IMR-90 (cell line): ENCODE measurements at regions not wholly inside any gene's neighbourhood (a gene's known extent, or its start where the extent isn't known, plus 50 kb on each side); places are given as distances from the start of the nearest gene placed in this dataset.

ENCODE experiments used
- ATAC-seq: fragments of 200-7000 bp; cut with Tn5 transposase; 2 replicates; pipeline ENCODE4 v1.9.1; 2020; ENCODE audit warnings: low read depth, mild to moderate bottlenecking, moderate library complexity
- BruUV-seq: library from RNA; stranded (reverse); fragments of 400-500 nt; replicated peaks from 2 replicates; lab custom pipeline; 2021; lab: Mats Ljungman, UMichigan
- CTCF ChIA-PET: fragments of 300-600 bp; formaldehyde crosslinking; extraction: SDS; loops from one replicate; lab custom pipeline; 2021; ENCODE audit warnings: antibody characterized with exemption; lab: Yijun Ruan, JAX
- POLR2A ChIA-PET: fragments of 300-600 bp; sonication (Branson Sonifier 250); formaldehyde crosslinking; loops from one replicate; lab custom pipeline; 2022; ENCODE audit warnings: antibody characterized with exemption; ENCODE audit not compliant: unreplicated experiment; lab: Charles Lee
- DNase-seq: peaks from one replicate; pipeline ENCODE4 v3.0.0; 2013
- H2AFZ ChIP-seq: replicated peaks from 2 replicates; pipeline ENCODE3; 2013; ENCODE audit warnings: low read length, mild to moderate bottlenecking; ENCODE audit not compliant: poor library complexity
- H2AK5ac ChIP-seq: 2 replicates; pipeline ENCODE4 v1.6.1; 2013; ENCODE audit warnings: low read depth, low read length, inconsistent platforms
- H2AK9ac ChIP-seq: replicated peaks from 2 replicates; pipeline ENCODE3; 2013; ENCODE audit warnings: mild to moderate bottlenecking, low read depth, low read length, moderate library complexity; ENCODE audit not compliant: poor library complexity
- H2BK120ac ChIP-seq: 2 replicates; pipeline ENCODE4 v1.6.1; 2013; ENCODE audit warnings: low read depth, low read length, inconsistent platforms
- H2BK15ac ChIP-seq: 3 replicates; pipeline ENCODE4 v1.6.1; 2013; ENCODE audit warnings: low read depth, low read length, inconsistent platforms
- H2BK20ac ChIP-seq: 2 replicates; pipeline ENCODE4 v1.6.1; 2013; ENCODE audit warnings: low read depth, mild to moderate bottlenecking, inconsistent platforms, low read length, moderate library complexity
- H2BK5ac ChIP-seq: 2 replicates; pipeline ENCODE4 v1.6.1; 2013; ENCODE audit warnings: mild to moderate bottlenecking, low read depth, low read length, inconsistent platforms; ENCODE audit not compliant: poor library complexity, severe bottlenecking
- H3K14ac ChIP-seq: replicated peaks from 2 replicates; pipeline ENCODE4 v1.6.1; 2013; ENCODE audit warnings: low read depth, low read length, inconsistent platforms
- H3K18ac ChIP-seq: 2 replicates; pipeline ENCODE4 v1.6.1; 2013; ENCODE audit warnings: low read depth, low read length, control low read depth
- H3K23ac ChIP-seq: 2 replicates; pipeline ENCODE4 v1.6.1; 2013; ENCODE audit warnings: low read depth, low read length, inconsistent platforms
- H3K27ac ChIP-seq: 2 replicates; pipeline ENCODE4 v1.5.1; 2013; ENCODE audit warnings: mild to moderate bottlenecking, control low read depth, low read length; ENCODE audit not compliant: insufficient read depth
- H3K27me3 ChIP-seq: 2 replicates; pipeline ENCODE4 v1.6.1; 2013; ENCODE audit warnings: low read length; ENCODE audit not compliant: control insufficient read depth, insufficient read depth
- H3K36me3 ChIP-seq: 2 replicates; pipeline ENCODE4 v1.6.1; 2013; ENCODE audit warnings: low read length, mixed read lengths; ENCODE audit not compliant: control insufficient read depth, insufficient read depth
- H3K4ac ChIP-seq: 2 replicates; pipeline ENCODE4 v1.6.1; 2013; ENCODE audit warnings: low read depth, low read length, inconsistent platforms
- H3K4me1 ChIP-seq: 2 replicates; pipeline ENCODE4 v1.6.1; 2013; ENCODE audit warnings: low read length, mixed read lengths; ENCODE audit not compliant: control insufficient read depth, insufficient read depth
- H3K4me2 ChIP-seq: 2 replicates; pipeline ENCODE4 v1.6.1; 2013; ENCODE audit warnings: low read depth, mild to moderate bottlenecking, control low read depth, low read length, moderate library complexity
- H3K4me3 ChIP-seq: 2 replicates; pipeline ENCODE4 v1.5.1; 2013; ENCODE audit warnings: low read depth, mild to moderate bottlenecking, control low read depth, low read length, moderate library complexity; ENCODE audit not compliant: insufficient read depth
- H3K56ac ChIP-seq: 2 replicates; pipeline ENCODE4 v1.6.1; 2013; ENCODE audit warnings: low read length, inconsistent platforms; ENCODE audit not compliant: insufficient read depth; ENCODE audit errors: extremely low read depth
- H3K79me1 ChIP-seq, 2 experiments: 2 replicates each; pipeline ENCODE4 v1.6.1; 2013; ENCODE audit warnings: low read length in 2 of 2, inconsistent platforms in 1 of 2, low read depth in 1 of 2
- H3K9ac ChIP-seq: 2 replicates; pipeline ENCODE4 v1.6.1; 2013; ENCODE audit warnings: low read depth, low read length, control low read depth
- H3K9me1 ChIP-seq: 2 replicates; pipeline ENCODE4 v1.6.1; 2013; ENCODE audit warnings: low read length, inconsistent platforms; ENCODE audit not compliant: insufficient read depth
- H3K9me3 ChIP-seq: 2 replicates; pipeline ENCODE4 v1.6.1; 2013; ENCODE audit warnings: low read length; ENCODE audit not compliant: control insufficient read depth, insufficient read depth
- H4K20me1 ChIP-seq: 2 replicates; pipeline ENCODE4 v1.6.1; 2013; ENCODE audit warnings: low read length, inconsistent platforms; ENCODE audit not compliant: insufficient read depth
- H4K5ac ChIP-seq: 2 replicates; pipeline ENCODE4 v1.6.1; 2013; ENCODE audit warnings: mild to moderate bottlenecking, low read depth, low read length, control low read depth
- H4K8ac ChIP-seq, 2 experiments: 2 replicates each; pipeline ENCODE4 v1.6.1; 2013; ENCODE audit warnings: low read depth in 2 of 2, low read length in 2 of 2, control low read depth in 1 of 2, inconsistent platforms in 1 of 2
- H4K91ac ChIP-seq: 2 replicates; pipeline ENCODE4 v1.6.1; 2013; ENCODE audit warnings: low read depth, low read length, inconsistent platforms; ENCODE audit not compliant: insufficient read depth
- BHLHE40 ChIP-seq: fragments of 150-350 bp; IDR thresholded peaks from 2 replicates; pipeline ENCODE4 v1.6.1; 2016; ENCODE audit warnings: mild to moderate bottlenecking, low read depth, low read length
- FOS ChIP-seq: fragments of 150-350 bp; IDR thresholded peaks from 2 replicates; pipeline ENCODE4 v1.6.1; 2016; ENCODE audit warnings: low read depth, low read length
- MAFK ChIP-seq: IDR thresholded peaks from 2 replicates; pipeline ENCODE4 v1.6.1; 2012; ENCODE audit warnings: low read depth, low read length, improper control_type of control experiment
- MAZ ChIP-seq: IDR thresholded peaks from 2 replicates; pipeline ENCODE4 v1.6.1; 2012; ENCODE audit warnings: low read depth, mild to moderate bottlenecking, low read length, improper control_type of control experiment, moderate library complexity, borderline replicate concordance
- MXI1 ChIP-seq: IDR thresholded peaks from 2 replicates; pipeline ENCODE4 v1.6.1; 2012; ENCODE audit warnings: low read depth, mild to moderate bottlenecking, low read length, moderate library complexity, borderline replicate concordance
- RAD21 ChIP-seq: IDR thresholded peaks from 2 replicates; pipeline ENCODE4 v1.6.1; 2012; ENCODE audit warnings: low read length, improper control_type of control experiment
- RFX5 ChIP-seq: IDR thresholded peaks from 2 replicates; pipeline ENCODE4 v1.8.0; 2012; ENCODE audit warnings: low read depth, mild to moderate bottlenecking, low read length, moderate library complexity
- SMC3 ChIP-seq: fragments of 150-350 bp; IDR thresholded peaks from 2 replicates; pipeline ENCODE4 v1.6.1; 2016; ENCODE audit warnings: low read depth, mild to moderate bottlenecking, antibody characterized with exemption, low read length, moderate library complexity
- WGBS, 2 experiments: methylation state at CpG; one replicate each; pipeline versions ENCODE4 v1.1.5 to v1.1.7; 2013; ENCODE audit warnings: missing lambda C conversion rate in 2 of 2; ENCODE audit not compliant: insufficient read length in 1 of 2; ENCODE audit errors: extremely low coverage in 2 of 2; 5-methylcytosine and 5-hydroxymethylcytosine counted together
- dilution Hi-C: fragments of 300-500 bp; cut with HindIII; formaldehyde crosslinking; loops from one replicate; pipeline ENCODE4 v1.14.3; 2018; ENCODE audit warnings: low sequenced_read_pairs; ENCODE audit not compliant: unreplicated experiment
- in situ Hi-C: fragments of 300-500 bp; cut with MboI; formaldehyde crosslinking; loops from 3 replicates; pipeline ENCODE4 v1.14.3; 2019; ENCODE audit warnings: low sequenced_read_pairs, inconsistent platforms, mixed read lengths
- intact Hi-C: fragments of 100-400 bp; cut with micrococcal nuclease; formaldehyde crosslinking; loops from 2 replicates; pipeline ENCODE4 v1.10.0; 2022
- TF ChIP-seq, protein P1 (sequence below): fragments of 150-350 bp; IDR thresholded peaks from 2 replicates; pipeline ENCODE4 v1.6.1; 2017; ENCODE audit warnings: mild to moderate bottlenecking, antibody characterized with exemption, low read length, low read depth
- TF ChIP-seq, protein P2 (sequence below): fragments of 150-350 bp; IDR thresholded peaks from 2 replicates; pipeline ENCODE4 v1.6.1; 2016; ENCODE audit warnings: low read depth, mild to moderate bottlenecking, low read length, moderate library complexity, borderline replicate concordance

DNA sequence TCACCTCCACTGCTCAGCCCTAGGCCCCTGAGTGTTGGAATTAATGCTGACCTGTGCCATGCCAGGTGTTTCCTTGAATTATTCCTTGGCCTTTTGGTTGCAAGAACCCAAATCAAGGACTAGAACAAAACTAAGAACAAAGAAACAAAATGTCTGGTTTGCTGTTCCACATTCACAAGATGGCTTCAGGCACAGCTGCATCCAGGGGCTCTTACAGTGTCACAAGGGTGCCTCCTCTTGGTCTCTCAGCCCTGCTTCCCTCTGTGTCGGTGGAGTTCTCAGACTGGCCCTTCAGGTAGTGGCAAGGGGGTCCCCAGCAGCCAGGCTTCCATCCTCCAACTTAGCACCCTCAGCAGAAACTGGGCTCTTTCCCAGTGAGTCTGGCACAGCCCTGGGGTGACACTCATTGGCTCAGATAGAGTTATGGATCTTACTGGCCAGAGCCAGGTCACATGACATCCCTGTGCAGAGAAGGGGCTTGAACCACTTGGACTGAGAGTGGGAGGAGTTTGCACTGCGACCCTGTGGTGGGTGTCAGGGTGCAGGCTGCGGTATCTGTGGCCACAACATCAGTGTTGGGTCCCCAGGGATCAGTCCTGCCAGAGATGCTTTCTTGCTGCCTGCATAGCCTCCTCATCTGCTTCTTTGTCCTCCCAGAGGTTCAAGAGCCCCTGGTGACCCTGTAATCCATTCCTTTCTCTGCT lies 427.7 kb upstream of the SULF2 start:
- Histone ChIP-seq H3K4me2 (no peak overlapping the region), H2BK20ac (no peak overlapping the region), H3K18ac (no peak overlapping the region), H4K8ac (no peak overlapping the region), H2BK15ac (no peak overlapping the region), H3K56ac (no peak overlapping the region), H3K27ac (no peak overlapping the region), H4K5ac (no peak overlapping the region), H3K23ac (no peak overlapping the region), H3K14ac (no peak overlapping the region), H3K9me1 (no peaks in the 10 kb centered on the region), H2BK5ac (no peak overlapping the region), H3K4me3 (no peak overlapping the region), H3K27me3 (no peaks in the 10 kb centered on the region; the same call in 1 of the 2 replicates), H2AK5ac (no peak overlapping the region), H3K9ac (no peak overlapping the region), H4K20me1 (no peaks in the 10 kb centered on the region), H3K4ac (no peak overlapping the region), H4K91ac (no peak overlapping the region), H3K4me1 (no peaks in the 10 kb centered on the region), H2AFZ (no peak overlapping the region), H3K9me3 (no peaks in the 10 kb centered on the region), H2AK9ac (no peak overlapping the region), H2BK120ac (no peak overlapping the region), H3K36me3 (no peaks in the 10 kb centered on the region), H3K79me1 (no peaks in the 10 kb centered on the region)
- no CpG with 5 or more reads among the region's 3 CpGs for WGBS, 2 experiments
- POLR2A ChIA-PET = no interaction called here
- ATAC-seq = no peak
- dilution Hi-C loops = no loop called here
- CTCF ChIA-PET = no interaction called here
- in situ Hi-C loops = no loop called here
- intact Hi-C loops = no loop called here
- no peak for DNase-seq
- no TSS peak for BruUV-seq
- no peak for TF ChIP-seq SMC3
- TF ChIP-seq RAD21 = no peak
- no peak for TF ChIP-seq MAFK
- TF ChIP-seq BHLHE40 = no peak
- TF ChIP-seq, protein P1, sequence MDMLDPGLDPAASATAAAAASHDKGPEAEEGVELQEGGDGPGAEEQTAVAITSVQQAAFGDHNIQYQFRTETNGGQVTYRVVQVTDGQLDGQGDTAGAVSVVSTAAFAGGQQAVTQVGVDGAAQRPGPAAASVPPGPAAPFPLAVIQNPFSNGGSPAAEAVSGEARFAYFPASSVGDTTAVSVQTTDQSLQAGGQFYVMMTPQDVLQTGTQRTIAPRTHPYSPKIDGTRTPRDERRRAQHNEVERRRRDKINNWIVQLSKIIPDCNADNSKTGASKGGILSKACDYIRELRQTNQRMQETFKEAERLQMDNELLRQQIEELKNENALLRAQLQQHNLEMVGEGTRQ = no peak
- TF ChIP-seq MXI1 = no peak
- TF ChIP-seq, protein P2, sequence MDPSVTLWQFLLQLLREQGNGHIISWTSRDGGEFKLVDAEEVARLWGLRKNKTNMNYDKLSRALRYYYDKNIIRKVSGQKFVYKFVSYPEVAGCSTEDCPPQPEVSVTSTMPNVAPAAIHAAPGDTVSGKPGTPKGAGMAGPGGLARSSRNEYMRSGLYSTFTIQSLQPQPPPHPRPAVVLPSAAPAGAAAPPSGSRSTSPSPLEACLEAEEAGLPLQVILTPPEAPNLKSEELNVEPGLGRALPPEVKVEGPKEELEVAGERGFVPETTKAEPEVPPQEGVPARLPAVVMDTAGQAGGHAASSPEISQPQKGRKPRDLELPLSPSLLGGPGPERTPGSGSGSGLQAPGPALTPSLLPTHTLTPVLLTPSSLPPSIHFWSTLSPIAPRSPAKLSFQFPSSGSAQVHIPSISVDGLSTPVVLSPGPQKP = no peak
- TF ChIP-seq FOS = no peak
- TF ChIP-seq MAZ = no peak
- TF ChIP-seq RFX5 = no peak
